ENCODE measurements at regions not wholly inside any gene's neighbourhood (a gene's known extent, or its start where the extent isn't known, plus 50 kb on each side); places are given as distances from the start of the nearest gene placed in this dataset.
"Not testable (repeated sequence)": the region's sequence is repeated elsewhere in the genome, so short reads cannot be mapped to it uniquely, and the experiment has no call there.

GRCh38 chr7:6953138-6953797 lies 127.2 kb upstream of the CCZ1B start:
- TF ChIP-seq CTCF (optimal IDR thresholded peaks at IDR 0.05 in 1 of 3, IDR thresholded peaks at IDR 0.05 in 1 of 3, conservative IDR thresholded peaks at IDR 0.05 in 1 of 3; ENCODE audit: extremely low read depth in 1 of 3, insufficient read depth in 2 of 3, low read length in 3 of 3), result peak in 2 of 3 experiments; percentile 13 to 15
- TF ChIP-seq EZH2 (IDR thresholded peaks at IDR 0.05; ENCODE audit: low read length), result not testable (repeated sequence)
